Caco-2 (cell line): ENCODE measurements at regions not wholly inside any gene's neighbourhood (a gene's known extent, or its start where the extent isn't known, plus 50 kb on each side); places are given as distances from the start of the nearest gene placed in this dataset.

ENCODE experiments used
- BruUV-seq: library from RNA; stranded (reverse); fragments of 400-500 nt; replicated peaks from 2 replicates; lab custom pipeline; 2021; lab: Mats Ljungman, UMichigan
- CTCF ChIA-PET: fragments of 300-600 bp; sonication (Branson Sonifier 250); formaldehyde crosslinking; loops from one replicate; lab custom pipeline; 2022; ENCODE audit warnings: antibody characterized with exemption; lab: Charles Lee
- POLR2A ChIA-PET: fragments of 300-600 bp; sonication (Branson Sonifier 250); formaldehyde crosslinking; loops from one replicate; lab custom pipeline; 2022; ENCODE audit warnings: antibody characterized with exemption; lab: Charles Lee
- DNase-seq, 2 experiments: peaks; one replicate each; pipeline versions ENCODE4 v3.0.0 to v3.0.0-alpha.2; 2020 to 2022
- H3K27me3 ChIP-seq: replicated peaks from 2 replicates; pipeline ENCODE4 v1.6.0; 2011; ENCODE audit warnings: low read length; ENCODE audit not compliant: control insufficient read depth, insufficient read depth
- H3K36me3 ChIP-seq: 2 replicates; pipeline ENCODE4 v1.5.1; 2011; ENCODE audit warnings: low read length; ENCODE audit not compliant: control insufficient read depth, insufficient read depth
- H3K4me1 ChIP-seq: fragments of 250-450 bp; sonication (Bioruptor Pico); 2 replicates; pipeline ENCODE4 v1.5.1; 2020; ENCODE audit warnings: mild to moderate bottlenecking
- H3K4me3 ChIP-seq: 2 replicates; pipeline ENCODE4 v1.5.1; 2011; ENCODE audit warnings: low read depth, mild to moderate bottlenecking, control low read depth, low read length
- H3K9me3 ChIP-seq: fragments of 250-450 bp; sonication (Bioruptor Pico); 2 replicates; pipeline ENCODE4 v1.5.1; 2020; ENCODE audit warnings: mild to moderate bottlenecking, moderate library complexity
- H3K27ac Mint-ChIP-seq: one replicate; pipeline ENCODE4 v1.8.0; 2022; ENCODE audit warnings: mixed read lengths; ENCODE audit not compliant: unreplicated experiment
- H3K27me3 Mint-ChIP-seq: one replicate; pipeline ENCODE4 v1.8.0; 2022; ENCODE audit warnings: mixed read lengths; ENCODE audit not compliant: insufficient read depth, unreplicated experiment
- H3K36me3 Mint-ChIP-seq: one replicate; pipeline ENCODE4 v1.8.0; 2022; ENCODE audit warnings: mild to moderate bottlenecking, mixed read lengths; ENCODE audit not compliant: insufficient read depth, unreplicated experiment
- H3K4me1 Mint-ChIP-seq: one replicate; pipeline ENCODE4 v1.8.0; 2022; ENCODE audit warnings: low read depth, mixed read lengths; ENCODE audit not compliant: unreplicated experiment
- H3K4me3 Mint-ChIP-seq: one replicate; pipeline ENCODE4 v1.8.0; 2022; ENCODE audit warnings: mild to moderate bottlenecking, moderate library complexity, mixed read lengths; ENCODE audit not compliant: unreplicated experiment
- H3K9me3 Mint-ChIP-seq: one replicate; pipeline ENCODE4 v1.8.0; 2022; ENCODE audit warnings: mixed read lengths; ENCODE audit not compliant: unreplicated experiment
- CTCF ChIP-seq, 2 experiments: fragments of 200-600 bp in 1 of 2; IDR thresholded peaks; 1 replicate in 1 of 2; 2 replicates in 1 of 2; pipeline versions ENCODE4 v1.5.1 to v1.8.0; 2011 to 2022; ENCODE audit warnings: antibody characterized with exemption in 1 of 2, control low read depth in 1 of 2, inconsistent platforms in 1 of 2, low read depth in 1 of 2, low read length in 1 of 2, mild to moderate bottlenecking in 1 of 2, moderate library complexity in 1 of 2; ENCODE audit not compliant: insufficient read depth in 1 of 2, severe bottlenecking in 1 of 2, unreplicated experiment in 1 of 2
- intact Hi-C: fragments of 100-400 bp; cut with micrococcal nuclease; formaldehyde crosslinking; loops from one replicate; pipeline ENCODE4 v1.10.0; 2022; ENCODE audit not compliant: unreplicated experiment

GRCh38 chr9:81234924-81235610, 454.3 kb downstream of the TLE1 start:
- CTCF ChIA-PET, result no interaction called here
- intact Hi-C loops, result no loop called here

DNA sequence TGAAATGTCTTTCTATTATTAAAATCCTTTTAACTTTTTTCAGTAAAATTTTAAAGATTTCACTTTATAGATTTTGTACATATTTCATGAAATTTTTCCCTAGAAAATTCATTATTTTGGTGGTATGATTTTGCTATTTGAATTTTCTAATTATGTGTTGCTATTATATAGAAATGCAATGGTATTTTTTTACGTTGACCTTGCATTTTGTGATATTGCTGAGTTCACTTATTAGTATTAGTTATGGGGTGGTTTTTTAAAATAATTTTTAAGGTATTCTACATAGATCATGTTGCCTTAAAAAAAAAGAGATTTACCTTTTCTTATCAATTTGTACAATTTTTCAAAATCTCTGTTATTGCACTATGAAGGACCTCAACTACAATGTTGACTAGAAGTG, 458.3 kb downstream of the TLE1 start:
- ChIA-PET CTCF (no interaction called here), POLR2A (no interaction called here)
- no peak overlapping the region for H3K4me3 ChIP-seq
- H3K27me3 Mint-ChIP-seq, result no peaks in the 10 kb centered on the region
- no peak for TF ChIP-seq CTCF (IDR thresholded peaks at IDR 0.05; ENCODE audit: insufficient read depth in 1 of 2, low read depth in 1 of 2, low read length in 1 of 2, severe bottlenecking in 1 of 2, unreplicated experiment in 1 of 2)
- no peaks in the 10 kb centered on the region for H3K9me3 Mint-ChIP-seq
- DNase-seq, result no peak
- no peaks in the 10 kb centered on the region for H3K4me1 ChIP-seq
- H3K4me3 Mint-ChIP-seq, result no peak overlapping the region
- intact Hi-C loops, result no loop called here
- no peak overlapping the region for H3K27ac Mint-ChIP-seq
- H3K36me3 Mint-ChIP-seq, result no peaks in the 10 kb centered on the region
- no peaks in the 10 kb centered on the region for H3K27me3 ChIP-seq
- H3K36me3 ChIP-seq, result no peaks in the 10 kb centered on the region
- BruUV-seq, result no TSS peak
- H3K9me3 ChIP-seq, result no peaks in the 10 kb centered on the region
- no peaks in the 10 kb centered on the region for H3K4me1 Mint-ChIP-seq

More at GRCh38 chr9:81234924-81235610, 454.3 kb downstream of the TLE1 start:
- no peaks in the 10 kb centered on the region for H3K9me3 Mint-ChIP-seq
- H3K4me1 Mint-ChIP-seq, result no peaks in the 10 kb centered on the region
- DNase-seq, result no peak
- no peaks in the 10 kb centered on the region for H3K36me3 Mint-ChIP-seq
- Histone ChIP-seq H3K4me3 (no peak overlapping the region), H3K9me3 (no peaks in the 10 kb centered on the region), H3K27me3 (no peaks in the 10 kb centered on the region), H3K4me1 (no peaks in the 10 kb centered on the region), H3K36me3 (no peaks in the 10 kb centered on the region)
- H3K4me3 Mint-ChIP-seq, result no peak overlapping the region
- POLR2A ChIA-PET, result no interaction called here
- H3K27ac Mint-ChIP-seq, result no peak overlapping the region
- no TSS peak for BruUV-seq
- no peak for TF ChIP-seq CTCF (IDR thresholded peaks at IDR 0.05; ENCODE audit: insufficient read depth in 1 of 2, low read depth in 1 of 2, low read length in 1 of 2, severe bottlenecking in 1 of 2, unreplicated experiment in 1 of 2)
- H3K27me3 Mint-ChIP-seq, result no peaks in the 10 kb centered on the region

DNA sequence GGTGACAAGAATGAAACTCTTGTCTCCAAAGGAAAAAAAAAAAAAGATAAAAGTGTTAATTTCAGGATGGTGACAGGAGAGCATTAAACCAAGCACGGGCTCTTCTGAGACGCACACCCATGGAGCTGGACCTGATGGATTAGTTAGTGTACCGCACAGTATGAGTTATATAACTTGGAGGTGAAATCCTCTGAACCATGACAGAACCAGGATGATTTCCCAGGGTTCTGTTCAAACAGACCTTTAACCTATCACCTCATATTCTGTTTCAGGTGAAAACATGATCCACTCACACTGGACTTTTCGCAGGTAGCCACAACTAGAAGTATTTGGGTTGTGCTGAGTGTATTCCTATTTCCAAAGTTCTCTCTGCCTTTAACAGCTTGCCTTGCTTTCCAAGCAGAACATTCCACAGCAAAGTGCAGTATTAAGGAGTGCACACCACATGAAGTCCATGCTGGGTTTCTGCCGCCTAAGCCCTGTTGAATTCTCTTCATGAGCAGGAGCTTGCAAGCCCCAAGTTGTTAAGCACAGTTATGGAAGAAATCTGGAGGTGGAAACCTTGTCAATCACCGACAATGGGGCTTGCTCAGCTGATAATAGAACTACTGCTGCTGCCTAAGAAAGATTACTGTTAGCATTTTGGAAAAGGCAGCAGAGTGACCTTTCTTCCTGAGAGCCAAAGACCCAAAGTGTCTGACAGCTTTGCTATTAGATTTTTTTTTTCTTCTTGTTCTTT, 461.7 kb downstream of the TLE1 start:
- POLR2A ChIA-PET, result no interaction called here
- Mint-ChIP-seq H3K4me1 (no peaks in the 10 kb centered on the region), H3K36me3 (no peaks in the 10 kb centered on the region), H3K27ac (no peak overlapping the region), H3K4me3 (no peak overlapping the region), H3K9me3 (no peaks in the 10 kb centered on the region), H3K27me3 (no peaks in the 10 kb centered on the region)
- H3K36me3 ChIP-seq, result no peaks in the 10 kb centered on the region
- no TSS peak for BruUV-seq
- no peaks in the 10 kb centered on the region for H3K9me3 ChIP-seq
- no peaks in the 10 kb centered on the region for H3K27me3 ChIP-seq
- no peak for TF ChIP-seq CTCF (IDR thresholded peaks at IDR 0.05; ENCODE audit: insufficient read depth in 1 of 2, low read depth in 1 of 2, low read length in 1 of 2, severe bottlenecking in 1 of 2, unreplicated experiment in 1 of 2)
- CTCF ChIA-PET, result no interaction called here
- no peaks in the 10 kb centered on the region for H3K4me1 ChIP-seq
- intact Hi-C loops, result no loop called here
- H3K4me3 ChIP-seq, result no peak overlapping the region
- DNase-seq, result no peak
